ENCODE measurements at regions not wholly inside any gene's neighbourhood (a gene's known extent, or its start where the extent isn't known, plus 50 kb on each side); places are given as distances from the start of the nearest gene placed in this dataset.
A peak's percentile ranks its signal among the peaks of the same experiment; 100 is the strongest.

GRCh38 chr20:61127311-61128039, 124.6 kb upstream of the CDH4 start:
- peak overlapping the region; percentile 31 for H3K27ac ChIP-seq (ENCODE audit: low read depth, low read length)

GRCh38 chr20:61128701-61129269, 123.3 kb upstream of the CDH4 start:
- no peak for TF ChIP-seq CTCF (IDR thresholded peaks at IDR 0.05; ENCODE audit: low read depth, low read length)
- Histone ChIP-seq H3K4me3 (ENCODE audit: low read depth, low read length) (no peak overlapping the region), H3K27ac (ENCODE audit: low read depth, low read length) (no peak overlapping the region), H3K9me3 (ENCODE audit: control insufficient read depth, insufficient read depth, low read length) (no peaks in the 10 kb centered on the region; the same call in 1 of the 2 replicates), H3K27me3 (ENCODE audit: control insufficient read depth, insufficient read depth, low read length) (no peaks in the 10 kb centered on the region)
- DNase-seq (ENCODE audit: low read depth, low spot score), result no peak
- ChIA-PET CTCF (no interaction called here), POLR2A (no interaction called here)

More at GRCh38 chr20:61127311-61128039, 124.6 kb upstream of the CDH4 start:
- H3K27me3 ChIP-seq (ENCODE audit: control insufficient read depth, insufficient read depth, low read length), result no peaks in the 10 kb centered on the region
- TF ChIP-seq CTCF (IDR thresholded peaks at IDR 0.05; ENCODE audit: low read depth, low read length), result no peak
- POLR2A ChIA-PET, result no interaction called here
- no peak overlapping the region for H3K4me3 ChIP-seq (ENCODE audit: low read depth, low read length)
- no peaks in the 10 kb centered on the region; the same call in 1 of the 2 replicates for H3K9me3 ChIP-seq (ENCODE audit: control insufficient read depth, insufficient read depth, low read length)
- DNase-seq (ENCODE audit: low read depth, low spot score), result peak; percentile 73
- CTCF ChIA-PET, result no interaction called here

GRCh38 chr20:61129311-61129710, 122.8 kb upstream of the CDH4 start:
- Histone ChIP-seq H3K27ac (ENCODE audit: low read depth, low read length) (no peak overlapping the region), H3K27me3 (ENCODE audit: control insufficient read depth, insufficient read depth, low read length) (peaks cover 4% of the 10 kb centered on the region), H3K4me3 (ENCODE audit: low read depth, low read length) (no peak overlapping the region), H3K9me3 (ENCODE audit: control insufficient read depth, insufficient read depth, low read length) (no peaks in the 10 kb centered on the region; the same call in 1 of the 2 replicates)
- POLR2A ChIA-PET, result no interaction called here
- no peak for DNase-seq (ENCODE audit: low read depth, low spot score)
- no peak for TF ChIP-seq CTCF (IDR thresholded peaks at IDR 0.05; ENCODE audit: low read depth, low read length)
- CTCF ChIA-PET, result no interaction called here

- no peak for TF ChIP-seq CTCF (IDR thresholded peaks at IDR 0.05; ENCODE audit: low read depth, low read length)
- Histone ChIP-seq H3K27me3 (ENCODE audit: control insufficient read depth, insufficient read depth, low read length) (peaks cover 9% of the 10 kb centered on the region), H3K27ac (ENCODE audit: low read depth, low read length) (no peak overlapping the region), H3K4me3 (ENCODE audit: low read depth, low read length) (no peak overlapping the region), H3K9me3 (ENCODE audit: control insufficient read depth, insufficient read depth, low read length) (no peaks in the 10 kb centered on the region; the same call in 1 of the 2 replicates)
- POLR2A ChIA-PET, result no interaction called here
- no peak for DNase-seq (ENCODE audit: low read depth, low spot score)
- CTCF ChIA-PET, result no interaction called here
These were observed 121.9 kb upstream of the CDH4 start for GRCh38 chr20:61130156-61130555.

GRCh38 chr20:61131944-61132343, 120.1 kb upstream of the CDH4 start:
- ChIA-PET CTCF (no interaction called here), POLR2A (no interaction called here)
- H3K27ac ChIP-seq (ENCODE audit: low read depth, low read length), result no peak overlapping the region
- no peak overlapping the region for H3K4me3 ChIP-seq (ENCODE audit: low read depth, low read length)
- DNase-seq (ENCODE audit: low read depth, low spot score), result no peak
- H3K9me3 ChIP-seq (ENCODE audit: control insufficient read depth, insufficient read depth, low read length), result no peaks in the 10 kb centered on the region; the same call in 1 of the 2 replicates
- no peak for TF ChIP-seq CTCF (IDR thresholded peaks at IDR 0.05; ENCODE audit: low read depth, low read length)
- H3K27me3 ChIP-seq (ENCODE audit: control insufficient read depth, insufficient read depth, low read length), result peaks cover 14% of the 10 kb centered on the region

Measured in AG04450 (cell line).